DOHH2 (cell line): ENCODE measurements at regions not wholly inside any gene's neighbourhood (a gene's known extent, or its start where the extent isn't known, plus 50 kb on each side); places are given as distances from the start of the nearest gene placed in this dataset.

Experiments used
- H3F3A ChIP-seq: fragments of 200-600 bp; sonication (generic), shearing (Covaris generic); 2 replicates; pipeline ENCODE4 v1.6.0; 2016; ENCODE audit warnings: antibody characterized with exemption, mild to moderate bottlenecking; ENCODE audit not compliant: control insufficient read depth, insufficient read depth
- H3K27ac ChIP-seq: fragments of 200-600 bp; sonication (generic); 2 replicates; pipeline ENCODE4 v1.5.1; 2014; ENCODE audit warnings: low read depth, mild to moderate bottlenecking, low read length, moderate library complexity
- H3K27me3 ChIP-seq: fragments of 200-600 bp; sonication (generic); 2 replicates; pipeline ENCODE4 v1.6.1; 2014; ENCODE audit warnings: mild to moderate bottlenecking, low read length, mixed read lengths; ENCODE audit not compliant: control insufficient read depth
- H3K36me3 ChIP-seq: fragments of 200-600 bp; sonication (generic); 2 replicates; pipeline ENCODE4 v1.6.1; 2014; ENCODE audit warnings: mild to moderate bottlenecking, low read length, moderate library complexity, mixed read lengths; ENCODE audit not compliant: control insufficient read depth
- H3K4me1 ChIP-seq: fragments of 200-600 bp; sonication (generic); 2 replicates; pipeline ENCODE4 v1.6.1; 2014; ENCODE audit warnings: mild to moderate bottlenecking, low read length, mixed read lengths; ENCODE audit not compliant: control insufficient read depth
- H3K4me2 ChIP-seq: fragments of 200-600 bp; sonication (generic); 2 replicates; pipeline ENCODE4 v1.6.0; 2014; ENCODE audit warnings: mild to moderate bottlenecking, low read length, moderate library complexity
- H3K4me3 ChIP-seq: fragments of 200-600 bp; sonication (generic); 2 replicates; pipeline ENCODE4 v1.5.1; 2014; ENCODE audit warnings: mild to moderate bottlenecking, low read length, mixed read lengths
- H3K79me2 ChIP-seq: fragments of 200-600 bp; sonication (generic); 2 replicates; pipeline ENCODE4 v1.6.1; 2014; ENCODE audit warnings: mild to moderate bottlenecking, low read length, mixed read lengths; ENCODE audit not compliant: control insufficient read depth
- H3K9me2 ChIP-seq: fragments of 200-600 bp; sonication (generic); replicated peaks from 2 replicates; pipeline ENCODE4 v1.6.1; 2014; ENCODE audit warnings: mild to moderate bottlenecking, low read length, mixed read lengths; ENCODE audit not compliant: control insufficient read depth
- H3K9me3 ChIP-seq: fragments of 200-600 bp; sonication (generic); 2 replicates; pipeline ENCODE4 v1.6.1; 2014; ENCODE audit warnings: antibody characterized with exemption, low read length, mixed read lengths; ENCODE audit not compliant: control insufficient read depth, insufficient read depth
- H4K20me1 ChIP-seq: fragments of 200-600 bp; sonication (generic); 2 replicates; pipeline ENCODE4 v1.6.0; 2014; ENCODE audit warnings: low read depth, mild to moderate bottlenecking, antibody characterized with exemption, low read length, moderate library complexity; ENCODE audit not compliant: control insufficient read depth, insufficient read depth
- EZH2phosphoT487 ChIP-seq: fragments of 200-600 bp; sonication (generic); IDR thresholded peaks from 2 replicates; pipeline ENCODE4 v1.6.1; 2017; ENCODE audit warnings: borderline replicate concordance, mild to moderate bottlenecking, antibody characterized with exemption, low read length, moderate library complexity, mixed read lengths
- TF ChIP-seq, protein P1 (sequence below): fragments of 200-600 bp; sonication (generic); IDR thresholded peaks from one replicate; pipeline ENCODE4 v1.5.1; 2014; ENCODE audit warnings: antibody characterized with exemption, mild to moderate bottlenecking, low read depth, low read length; ENCODE audit not compliant: poor library complexity, severe bottlenecking

DNA sequence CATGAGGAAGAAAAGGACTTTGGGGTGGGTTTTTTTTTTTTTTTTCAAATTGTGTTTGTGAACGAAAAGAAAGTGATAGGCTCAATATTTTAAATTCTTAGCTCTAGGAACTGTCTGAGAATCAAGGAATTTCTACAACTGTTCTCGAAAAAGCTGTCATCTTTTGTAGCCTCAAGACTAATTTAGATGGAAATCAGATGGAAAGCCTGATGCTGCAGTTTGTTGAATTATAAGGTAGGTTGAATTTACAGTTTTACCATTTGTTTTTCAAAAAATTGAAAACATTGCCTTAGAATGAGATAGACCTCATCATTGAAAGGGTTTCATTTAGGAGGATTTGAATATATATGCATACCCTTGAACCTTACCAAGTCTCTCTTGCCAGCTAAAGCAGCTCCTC, 109.3 kb upstream of the TRHDE start:
- Histone ChIP-seq H3K4me2 (no peak overlapping the region), H3F3A (no peaks in the 10 kb centered on the region), H3K9me3 (no peaks in the 10 kb centered on the region), H3K27ac (no peak overlapping the region), H3K27me3 (no peaks in the 10 kb centered on the region), H3K4me1 (no peaks in the 10 kb centered on the region), H3K4me3 (no peak overlapping the region), H3K9me2 (no peaks in the 10 kb centered on the region), H4K20me1 (no peaks in the 10 kb centered on the region), H3K36me3 (no peaks in the 10 kb centered on the region), H3K79me2 (no peaks in the 10 kb centered on the region)
- TF ChIP-seq EZH2phosphoT487 = no peak

DNA sequence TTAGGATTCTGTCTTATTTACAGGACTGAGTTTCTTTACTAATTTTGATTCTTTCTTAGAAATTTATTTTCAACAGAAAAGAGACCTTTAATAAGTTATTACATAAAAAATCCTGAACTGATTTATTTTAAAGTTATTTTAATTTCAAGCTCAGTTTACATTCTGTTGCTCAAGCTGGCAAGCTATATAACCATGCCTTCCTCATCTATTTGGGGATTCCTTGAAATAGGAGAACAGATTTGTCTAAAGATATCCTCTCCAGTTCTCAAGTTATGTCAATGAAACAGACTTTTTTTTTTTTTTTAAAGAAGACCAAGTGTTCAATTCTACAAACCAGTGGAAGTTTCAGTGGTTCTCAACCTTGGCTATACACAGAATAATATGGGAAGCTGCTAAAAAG, 103.3 kb upstream of the TRHDE start:
- no peaks in the 10 kb centered on the region for H3F3A ChIP-seq
- no peaks in the 10 kb centered on the region for H3K9me2 ChIP-seq
- no peaks in the 10 kb centered on the region for H3K9me3 ChIP-seq
- no peaks in the 10 kb centered on the region for H3K4me1 ChIP-seq
- H4K20me1 ChIP-seq = no peaks in the 10 kb centered on the region
- no peaks in the 10 kb centered on the region for H3K27me3 ChIP-seq
- no peak overlapping the region for H3K4me3 ChIP-seq
- no peaks in the 10 kb centered on the region for H3K79me2 ChIP-seq
- no peak overlapping the region for H3K4me2 ChIP-seq
- H3K36me3 ChIP-seq = no peaks in the 10 kb centered on the region
- TF ChIP-seq, protein P1, sequence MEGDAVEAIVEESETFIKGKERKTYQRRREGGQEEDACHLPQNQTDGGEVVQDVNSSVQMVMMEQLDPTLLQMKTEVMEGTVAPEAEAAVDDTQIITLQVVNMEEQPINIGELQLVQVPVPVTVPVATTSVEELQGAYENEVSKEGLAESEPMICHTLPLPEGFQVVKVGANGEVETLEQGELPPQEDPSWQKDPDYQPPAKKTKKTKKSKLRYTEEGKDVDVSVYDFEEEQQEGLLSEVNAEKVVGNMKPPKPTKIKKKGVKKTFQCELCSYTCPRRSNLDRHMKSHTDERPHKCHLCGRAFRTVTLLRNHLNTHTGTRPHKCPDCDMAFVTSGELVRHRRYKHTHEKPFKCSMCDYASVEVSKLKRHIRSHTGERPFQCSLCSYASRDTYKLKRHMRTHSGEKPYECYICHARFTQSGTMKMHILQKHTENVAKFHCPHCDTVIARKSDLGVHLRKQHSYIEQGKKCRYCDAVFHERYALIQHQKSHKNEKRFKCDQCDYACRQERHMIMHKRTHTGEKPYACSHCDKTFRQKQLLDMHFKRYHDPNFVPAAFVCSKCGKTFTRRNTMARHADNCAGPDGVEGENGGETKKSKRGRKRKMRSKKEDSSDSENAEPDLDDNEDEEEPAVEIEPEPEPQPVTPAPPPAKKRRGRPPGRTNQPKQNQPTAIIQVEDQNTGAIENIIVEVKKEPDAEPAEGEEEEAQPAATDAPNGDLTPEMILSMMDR = no peak
- TF ChIP-seq EZH2phosphoT487 = no peak
- H3K27ac ChIP-seq = no peak overlapping the region

DNA sequence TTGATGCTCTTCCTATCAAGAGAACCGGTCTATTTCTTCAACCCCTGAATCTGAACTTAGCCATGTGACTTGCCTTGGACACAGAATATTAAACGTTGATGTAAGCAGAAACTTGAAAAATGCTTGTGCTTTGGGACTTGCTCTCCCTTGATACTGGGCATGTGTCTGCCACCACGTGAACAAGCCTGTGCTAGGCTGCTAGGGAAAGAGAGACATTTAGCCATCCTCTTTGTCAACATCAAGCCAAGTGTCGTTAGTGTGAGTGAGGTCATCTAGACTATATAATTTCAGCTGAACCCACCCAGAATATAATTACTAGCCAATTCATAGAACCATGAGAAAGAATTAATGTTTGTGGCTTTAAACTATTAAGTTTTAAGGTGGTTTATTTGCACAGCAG, 98.2 kb upstream of the TRHDE start:
- Histone ChIP-seq H4K20me1 (no peaks in the 10 kb centered on the region), H3K9me3 (no peaks in the 10 kb centered on the region), H3K79me2 (no peaks in the 10 kb centered on the region), H3K4me2 (no peak overlapping the region), H3K9me2 (no peaks in the 10 kb centered on the region), H3K36me3 (no peaks in the 10 kb centered on the region), H3K4me3 (no peak overlapping the region), H3K4me1 (no peaks in the 10 kb centered on the region), H3F3A (no peaks in the 10 kb centered on the region), H3K27me3 (no peaks in the 10 kb centered on the region), H3K27ac (no peak overlapping the region)
- no peak for TF ChIP-seq EZH2phosphoT487
- TF ChIP-seq, protein P1 = no peak

DNA sequence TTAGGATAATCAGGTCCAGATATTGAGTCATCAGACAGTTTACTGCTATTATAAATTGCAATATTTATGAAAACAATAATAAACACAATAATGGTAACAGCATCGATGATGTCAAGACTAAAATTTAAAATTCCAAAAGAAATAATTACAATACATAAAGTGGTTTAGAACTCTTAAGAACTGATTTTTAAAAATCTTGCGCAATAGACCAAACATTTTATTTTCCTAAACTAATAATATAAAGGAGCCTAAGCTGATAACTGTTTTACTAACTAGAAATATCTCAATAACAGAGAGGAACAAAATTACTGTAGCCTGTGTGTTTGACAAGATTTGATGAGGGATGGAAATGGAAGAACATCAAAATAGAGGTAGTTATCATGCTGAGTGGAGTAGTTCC, 93.9 kb upstream of the TRHDE start:
- no peaks in the 10 kb centered on the region for H3F3A ChIP-seq
- H3K9me2 ChIP-seq = no peaks in the 10 kb centered on the region
- H3K27me3 ChIP-seq = no peaks in the 10 kb centered on the region
- H4K20me1 ChIP-seq = no peaks in the 10 kb centered on the region
- no peak overlapping the region for H3K27ac ChIP-seq
- no peak overlapping the region for H3K4me3 ChIP-seq
- H3K9me3 ChIP-seq = no peaks in the 10 kb centered on the region
- no peaks in the 10 kb centered on the region for H3K36me3 ChIP-seq
- no peak overlapping the region for H3K4me2 ChIP-seq
- TF ChIP-seq, protein P1 = no peak
- TF ChIP-seq EZH2phosphoT487 = no peak
- H3K4me1 ChIP-seq = no peaks in the 10 kb centered on the region
- no peaks in the 10 kb centered on the region for H3K79me2 ChIP-seq
